SK-N-MC (cell line): ENCODE measurements at regions not wholly inside any gene's neighbourhood (a gene's known extent, or its start where the extent isn't known, plus 50 kb on each side); places are given as distances from the start of the nearest gene placed in this dataset.

Experiments used
- EZH2 ChIP-seq: fragments of 200-600 bp; sonication (generic); IDR thresholded peaks from one replicate; pipeline ENCODE4 v1.6.1; 2017; ENCODE audit warnings: antibody characterized with exemption
- FOXP2 ChIP-seq: optimal IDR thresholded peaks from 2 replicates; pipeline ENCODE3; 2011; ENCODE audit warnings: mild to moderate bottlenecking, moderate library complexity; ENCODE audit not compliant: insufficient read depth; ENCODE audit errors: extremely low read length, control extremely low read depth
- POLR2AphosphoS5 ChIP-seq: IDR thresholded peaks from 2 replicates; pipeline ENCODE4 v1.6.1; 2012; ENCODE audit warnings: mild to moderate bottlenecking, low read depth, low read length, borderline replicate concordance

GRCh38 chr3:166114448-166114847 is 277.2 kb upstream of the BCHE start:
- TF ChIP-seq POLR2AphosphoS5 (no peak), EZH2 (no peak), FOXP2 (no peak)
